ENCODE measurements at regions not wholly inside any gene's neighbourhood (a gene's known extent, or its start where the extent isn't known, plus 50 kb on each side); places are given as distances from the start of the nearest gene placed in this dataset.

DNA sequence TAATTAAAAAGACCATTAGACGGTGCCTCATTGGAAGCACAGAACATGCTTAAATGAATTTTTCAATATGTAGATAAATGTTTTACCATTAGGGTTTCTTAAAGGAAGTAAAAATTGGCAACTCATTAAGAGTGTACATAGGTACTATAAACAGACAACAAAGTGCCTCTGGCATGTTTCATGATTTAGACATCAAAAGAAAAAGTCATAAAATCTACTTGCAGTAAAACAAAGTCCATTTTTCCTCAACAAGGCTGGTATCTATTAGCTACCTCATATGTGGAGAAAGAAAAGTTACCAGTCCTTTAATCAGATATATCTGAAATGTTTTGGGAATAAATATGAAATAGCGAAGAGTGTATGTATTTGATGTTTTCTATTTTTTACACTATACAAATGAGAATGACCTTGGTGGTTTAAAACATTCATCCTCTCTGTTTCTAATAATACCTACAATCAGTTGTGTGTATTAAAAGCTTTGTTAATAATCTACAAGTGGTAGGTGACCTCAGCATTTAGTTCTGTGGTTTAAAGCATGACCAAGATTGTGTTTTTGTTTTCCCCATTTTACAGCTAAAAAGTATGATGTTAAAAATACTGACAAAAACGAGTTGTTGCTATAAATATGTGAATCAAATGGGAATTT is 87.5 kb downstream of the HDGFL1 start:
- no peak overlapping the region for H2BK12ac ChIP-seq (ENCODE audit: insufficient read length, low read depth, low read length)
- no peak overlapping the region for H2BK20ac ChIP-seq (ENCODE audit: low read depth, low read length, poor library complexity, severe bottlenecking)
- H4K20me1 ChIP-seq (ENCODE audit: control insufficient read depth, insufficient read depth, insufficient read length) = no peaks in the 10 kb centered on the region
- no peak overlapping the region for H3K56ac ChIP-seq (ENCODE audit: insufficient read length, low read depth, low read length)
- no peak overlapping the region; a peak in 1 of 7 replicates for H3K27ac Mint-ChIP-seq
- H3K79me1 ChIP-seq (ENCODE audit: insufficient read depth, low read depth, low read length, poor library complexity, severe bottlenecking) = no peaks in the 10 kb centered on the region
- no peak overlapping the region for H3K9ac ChIP-seq (ENCODE audit: extremely low read depth, insufficient read length, low read length)
- no peak overlapping the region for H3K14ac ChIP-seq (ENCODE audit: insufficient read depth, low read length)
- no peaks in the 10 kb centered on the region for H3K9me3 ChIP-seq (ENCODE audit: control insufficient read depth, low read depth, low read length)
- H4K8ac ChIP-seq (replicated peaks; ENCODE audit: insufficient read length, low read depth, low read length) = no peak overlapping the region
- H3K4me2 ChIP-seq (ENCODE audit: insufficient read depth, insufficient read length, low read length) = no peak overlapping the region
- no peak overlapping the region for H2BK120ac ChIP-seq (ENCODE audit: low read depth, low read length, poor library complexity, severe bottlenecking)
- H2AK5ac ChIP-seq (ENCODE audit: insufficient read length, low read length) = no peak overlapping the region
- H3K27me3 Mint-ChIP-seq (ENCODE audit: low read depth) = no peaks in the 10 kb centered on the region
- H3K4me1 Mint-ChIP-seq = peaks cover 17 to 19% of the 10 kb centered on the region in 2 experiments
- no peaks in the 10 kb centered on the region for H3K79me2 ChIP-seq (ENCODE audit: insufficient read depth, low read length)
- H3K23me2 ChIP-seq (ENCODE audit: insufficient read length, low read depth, low read length, poor library complexity, severe bottlenecking) = no peaks in the 10 kb centered on the region
- H3K18ac ChIP-seq (ENCODE audit: insufficient read length, low read depth, low read length) = no peak overlapping the region
- no peak overlapping the region for H3K27ac ChIP-seq (ENCODE audit: insufficient read length, low read depth, low read length)
- TF ChIP-seq, protein P1, sequence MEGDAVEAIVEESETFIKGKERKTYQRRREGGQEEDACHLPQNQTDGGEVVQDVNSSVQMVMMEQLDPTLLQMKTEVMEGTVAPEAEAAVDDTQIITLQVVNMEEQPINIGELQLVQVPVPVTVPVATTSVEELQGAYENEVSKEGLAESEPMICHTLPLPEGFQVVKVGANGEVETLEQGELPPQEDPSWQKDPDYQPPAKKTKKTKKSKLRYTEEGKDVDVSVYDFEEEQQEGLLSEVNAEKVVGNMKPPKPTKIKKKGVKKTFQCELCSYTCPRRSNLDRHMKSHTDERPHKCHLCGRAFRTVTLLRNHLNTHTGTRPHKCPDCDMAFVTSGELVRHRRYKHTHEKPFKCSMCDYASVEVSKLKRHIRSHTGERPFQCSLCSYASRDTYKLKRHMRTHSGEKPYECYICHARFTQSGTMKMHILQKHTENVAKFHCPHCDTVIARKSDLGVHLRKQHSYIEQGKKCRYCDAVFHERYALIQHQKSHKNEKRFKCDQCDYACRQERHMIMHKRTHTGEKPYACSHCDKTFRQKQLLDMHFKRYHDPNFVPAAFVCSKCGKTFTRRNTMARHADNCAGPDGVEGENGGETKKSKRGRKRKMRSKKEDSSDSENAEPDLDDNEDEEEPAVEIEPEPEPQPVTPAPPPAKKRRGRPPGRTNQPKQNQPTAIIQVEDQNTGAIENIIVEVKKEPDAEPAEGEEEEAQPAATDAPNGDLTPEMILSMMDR (conservative IDR thresholded peaks at IDR 0.05) = no peak
- no CpG with 5 or more reads among the region's 3 CpGs for WGBS (ENCODE audit: extremely low coverage, insufficient read length, low lambda C conversion rate)
- H4K91ac ChIP-seq (ENCODE audit: insufficient read length, low read depth, low read length) = no peak overlapping the region
- H3K4me1 ChIP-seq (ENCODE audit: insufficient read depth, low read length) = 0 out of 2 replicates have a peak, but pooled peaks cover 3% of the 10 kb centered on the region
- no peak overlapping the region for H3K23ac ChIP-seq (ENCODE audit: insufficient read length, low read depth, low read length)
- H3K4ac ChIP-seq (ENCODE audit: low read depth, low read length) = no peak overlapping the region
- H3K36me3 Mint-ChIP-seq (ENCODE audit: insufficient read depth in 1 of 3, low read depth in 3 of 3) = no peaks in the 10 kb centered on the region
- H3T11ph ChIP-seq (ENCODE audit: low read length) = no peak overlapping the region
- no peak for DNase-seq
- H3K27me3 ChIP-seq (ENCODE audit: insufficient read depth, low read length) = no peaks in the 10 kb centered on the region
- no peaks in the 10 kb centered on the region for H3K9me3 Mint-ChIP-seq
- no peak overlapping the region for H2BK5ac ChIP-seq (ENCODE audit: insufficient read length, low read length)
- H2AFZ ChIP-seq (ENCODE audit: low read length) = no peak overlapping the region
- H2BK15ac ChIP-seq (ENCODE audit: low read depth, low read length) = no peak overlapping the region
- H3K4me3 Mint-ChIP-seq = no peak overlapping the region
- H4K5ac ChIP-seq (ENCODE audit: insufficient read length, low read depth, low read length) = no peak overlapping the region
